GM21723 (cell line): ENCODE measurements at regions not wholly inside any gene's neighbourhood (a gene's known extent, or its start where the extent isn't known, plus 50 kb on each side); places are given as distances from the start of the nearest gene placed in this dataset.
"Not testable (repeated sequence)": the region's sequence is repeated elsewhere in the genome, so short reads cannot be mapped to it uniquely, and the experiment has no call there.

ENCODE experiments used
- ATAC-seq: cut with Tn5 transposase; IDR thresholded peaks from one replicate; pipeline ENCODE4 v1.9.1; 2021; ENCODE audit warnings: mild to moderate bottlenecking, moderate library complexity; ENCODE audit not compliant: unreplicated experiment

DNA sequence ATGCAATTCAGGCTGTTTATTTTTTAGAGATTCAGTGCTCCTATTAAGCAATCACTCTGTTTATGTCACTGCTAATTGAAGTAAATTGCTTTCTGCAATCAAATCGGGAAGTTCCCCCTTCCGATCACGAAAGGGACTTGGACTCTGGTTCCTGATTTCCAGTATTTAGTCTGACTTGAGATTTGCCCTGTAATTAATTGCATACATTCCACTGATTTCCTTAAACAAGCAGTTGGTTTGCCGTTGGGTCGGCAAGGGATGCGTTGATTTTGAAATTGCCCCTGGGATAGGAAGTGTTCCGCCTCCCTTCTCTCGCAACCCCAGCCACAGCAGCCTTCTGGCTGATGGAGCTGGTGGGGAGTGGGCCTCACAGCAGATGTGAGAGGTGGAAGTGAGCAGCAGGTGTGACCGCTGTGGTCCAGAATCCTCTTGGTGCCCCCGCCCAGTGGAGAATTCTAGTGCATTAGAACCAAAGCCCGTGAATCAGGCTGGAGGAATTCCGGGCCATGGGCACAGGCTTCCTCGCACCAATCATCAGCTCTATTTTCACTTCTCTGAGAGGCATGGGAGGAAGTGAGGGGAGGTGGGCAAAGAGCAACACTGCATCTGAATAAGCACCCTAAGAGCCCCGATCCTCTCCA lies 102.5 kb downstream of the SPRY4 start:
- ATAC-seq = no peak

DNA sequence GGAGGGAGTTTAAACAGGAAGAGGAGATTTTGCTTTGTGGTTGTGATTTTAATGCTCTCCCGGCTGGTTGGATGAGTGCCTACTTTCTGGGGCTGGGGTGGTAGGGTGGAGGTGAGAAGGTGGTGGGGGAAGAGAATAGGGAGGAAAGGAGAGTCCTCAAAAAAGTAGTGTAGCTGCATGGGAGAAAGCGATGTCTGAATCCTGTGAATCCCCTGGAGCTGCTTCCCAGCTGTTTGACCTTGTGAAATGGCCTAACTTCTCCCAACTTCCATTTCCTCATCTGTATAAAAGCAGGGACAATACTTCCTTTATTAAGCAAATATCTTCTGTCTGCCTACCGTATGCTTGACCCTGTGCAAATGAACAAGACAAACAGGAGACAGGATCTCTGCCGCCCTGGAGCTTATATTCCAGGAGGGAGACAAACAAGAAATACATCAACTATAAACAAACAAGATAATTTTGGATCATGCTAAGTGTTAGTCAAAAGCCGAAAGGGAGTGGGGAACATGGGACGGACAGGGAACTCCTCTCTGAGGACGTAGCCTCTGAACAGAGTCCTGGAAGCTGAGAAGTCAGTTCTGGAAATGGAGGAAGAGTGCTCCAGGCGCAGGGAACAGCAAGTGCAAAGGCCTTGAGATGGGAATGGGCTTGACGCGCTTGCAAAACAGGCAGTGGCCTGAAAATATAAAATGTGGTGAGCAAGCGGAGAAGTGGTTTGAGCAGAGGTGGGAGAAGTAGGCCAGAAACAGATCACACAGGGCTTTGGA lies 103.5 kb downstream of the SPRY4 start:
- ATAC-seq = no peak

DNA sequence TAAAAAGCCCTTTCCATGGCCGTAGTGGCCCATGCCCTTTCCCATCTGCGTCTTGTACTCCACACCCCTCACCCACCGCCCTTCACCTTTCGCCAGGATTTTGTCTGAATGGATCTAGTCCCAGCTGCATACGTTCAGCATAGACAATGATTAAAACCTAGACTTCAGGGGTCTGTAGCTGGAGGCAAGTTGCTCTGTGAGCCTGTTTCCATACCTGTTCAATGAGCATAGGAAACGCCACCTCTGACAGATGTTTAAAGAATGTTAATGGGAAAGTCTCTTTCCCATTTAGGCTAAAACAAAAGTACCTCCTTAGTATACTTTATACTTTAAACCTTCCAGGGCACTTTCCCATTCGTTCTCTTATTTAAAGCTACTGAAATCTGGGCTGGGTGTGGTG lies 105.7 kb downstream of the SPRY4 start:
- no peak for ATAC-seq

DNA sequence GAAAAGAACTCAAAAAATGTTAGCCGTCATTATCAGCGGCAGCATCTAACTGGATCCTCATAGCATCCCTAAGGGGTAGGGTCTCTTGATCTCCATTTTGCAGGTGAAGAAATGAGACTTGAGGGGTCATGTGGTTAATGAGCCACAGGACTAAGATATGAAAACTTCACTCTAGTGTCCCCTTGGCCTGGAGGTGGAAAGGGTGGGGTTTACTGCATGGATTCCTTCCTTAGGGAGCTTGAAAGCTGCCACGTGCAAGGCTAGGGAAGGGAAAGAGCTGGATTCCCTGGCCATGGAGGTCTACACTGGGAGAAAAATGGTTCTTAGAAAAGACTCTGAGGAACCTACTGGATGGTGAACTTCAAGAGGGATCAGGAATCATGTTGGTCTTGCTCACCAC lies 107.9 kb downstream of the SPRY4 start:
- no peak for ATAC-seq

DNA sequence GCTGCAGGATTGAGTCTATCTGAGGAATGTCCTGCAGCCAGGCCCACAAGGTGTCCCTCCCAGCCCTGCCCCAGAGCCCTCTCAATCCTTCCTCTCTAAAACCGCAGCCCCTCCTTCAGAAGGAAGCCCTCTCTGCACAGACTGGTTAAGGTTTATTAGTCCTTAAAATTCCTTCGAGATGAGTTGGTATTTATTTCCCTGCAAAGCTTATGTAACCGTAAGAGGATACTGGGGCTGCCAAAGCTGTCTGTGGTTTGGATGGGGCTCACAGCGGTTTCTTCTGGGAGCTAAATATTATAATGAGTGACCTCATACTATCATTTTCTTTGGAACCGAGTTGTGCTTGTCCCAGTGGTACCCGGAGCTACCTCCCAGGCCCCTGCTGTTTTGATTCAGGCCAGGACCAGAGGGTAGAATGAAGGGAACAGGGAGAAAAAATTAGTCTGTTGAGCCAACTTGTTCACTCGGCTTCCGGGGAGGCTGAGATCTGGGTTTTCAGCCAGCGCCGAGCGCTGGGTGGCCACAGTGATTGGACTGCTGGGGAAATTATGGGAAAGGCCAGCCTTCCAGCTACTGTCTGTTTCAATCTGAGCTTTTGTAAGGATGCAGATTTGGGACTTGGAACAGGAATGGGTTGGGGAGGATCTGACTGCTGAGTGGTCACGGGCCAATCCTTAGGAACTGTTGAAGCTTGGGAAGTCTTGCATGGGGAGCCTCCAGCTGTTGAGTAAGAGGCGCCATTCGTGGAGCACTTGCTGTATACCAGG lies 107.5 kb downstream of the NDFIP1 start:
- no peak for ATAC-seq

DNA sequence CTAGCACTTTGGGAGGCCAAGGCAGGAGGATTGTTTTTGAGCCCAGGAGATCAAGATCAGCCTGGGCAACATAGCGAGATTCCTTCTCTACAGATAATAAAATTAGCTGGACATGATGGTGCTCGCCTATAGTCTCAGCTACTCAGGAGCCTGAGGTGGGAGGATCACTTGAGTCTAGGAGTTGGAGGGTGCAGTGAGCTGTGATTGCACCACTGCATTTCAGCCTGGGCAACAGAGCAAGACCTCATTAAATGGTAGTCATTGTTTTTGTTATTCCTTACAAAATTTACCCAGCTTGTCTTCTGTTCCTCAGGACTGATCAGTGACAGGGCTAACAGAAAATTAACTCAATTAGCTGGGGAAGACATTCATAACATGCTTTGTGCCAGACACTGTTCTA lies 104.5 kb downstream of the NDFIP1 start:
- no peak for ATAC-seq

DNA sequence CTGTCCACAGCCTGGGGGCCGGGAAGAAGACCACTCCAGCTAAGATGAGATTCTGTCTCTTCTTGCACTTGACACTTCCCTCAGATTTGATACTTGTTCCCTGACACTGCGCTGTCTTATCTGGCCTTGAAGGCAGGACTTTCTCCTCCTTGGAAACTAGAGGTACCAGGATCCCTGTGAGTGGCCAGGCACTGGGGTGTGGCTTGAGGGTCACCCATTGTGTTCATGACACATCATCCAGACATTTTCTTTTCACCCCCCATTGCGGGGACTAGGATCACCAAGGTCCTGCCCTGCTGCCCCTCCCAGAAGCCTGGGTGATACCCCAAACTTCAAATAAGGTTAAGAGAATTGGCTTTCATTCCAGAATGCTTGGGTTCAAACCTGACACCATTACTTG lies 103.3 kb downstream of the NDFIP1 start:
- no peak for ATAC-seq

DNA sequence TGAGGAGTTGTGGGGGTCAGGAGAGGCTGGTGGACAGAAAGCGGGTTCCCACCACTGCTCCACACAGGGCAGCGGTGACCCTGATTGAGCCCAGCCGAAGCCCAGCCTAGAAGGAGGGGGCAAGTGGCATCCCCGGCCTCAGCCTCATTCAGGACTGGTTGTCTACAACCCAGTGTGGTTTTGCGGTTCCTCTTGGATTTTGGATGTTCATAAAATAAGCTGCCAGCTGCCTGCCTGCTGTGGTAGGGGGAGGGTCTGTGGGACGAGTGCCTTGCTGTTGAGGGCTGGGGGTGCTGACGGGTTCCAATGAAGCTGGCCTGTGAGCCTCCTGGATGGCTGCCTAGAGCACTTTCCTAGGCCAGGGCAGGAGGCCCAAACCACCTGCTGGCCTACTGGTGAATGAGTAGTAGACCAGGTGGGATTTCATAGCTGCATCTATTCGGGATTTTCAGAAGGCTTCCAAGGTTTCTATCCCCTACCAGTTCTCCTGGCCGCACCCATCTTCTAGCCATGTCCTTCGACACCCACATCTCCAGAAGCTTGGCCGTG lies 102.4 kb downstream of the NDFIP1 start:
- ATAC-seq = no peak

DNA sequence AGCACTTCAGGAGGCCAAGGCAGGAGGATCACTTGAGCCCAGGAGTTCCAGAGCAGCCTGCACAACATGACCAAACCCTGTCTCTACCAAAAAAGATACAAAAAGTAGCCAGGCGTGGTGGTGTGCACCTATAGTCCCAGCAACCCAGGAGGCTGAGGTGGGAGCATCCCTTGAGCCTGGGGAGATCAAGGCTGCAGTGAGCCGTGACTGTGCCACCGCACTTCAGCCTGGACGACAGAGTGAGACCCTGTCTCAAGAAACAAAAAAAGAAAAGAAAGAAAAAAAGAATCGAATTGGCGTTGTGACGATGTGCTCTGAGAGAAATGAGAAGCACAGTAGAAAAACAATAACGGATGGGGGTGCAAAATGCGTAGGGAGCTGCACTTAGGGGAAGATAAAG lies 101.4 kb downstream of the NDFIP1 start:
- no peak for ATAC-seq

DNA sequence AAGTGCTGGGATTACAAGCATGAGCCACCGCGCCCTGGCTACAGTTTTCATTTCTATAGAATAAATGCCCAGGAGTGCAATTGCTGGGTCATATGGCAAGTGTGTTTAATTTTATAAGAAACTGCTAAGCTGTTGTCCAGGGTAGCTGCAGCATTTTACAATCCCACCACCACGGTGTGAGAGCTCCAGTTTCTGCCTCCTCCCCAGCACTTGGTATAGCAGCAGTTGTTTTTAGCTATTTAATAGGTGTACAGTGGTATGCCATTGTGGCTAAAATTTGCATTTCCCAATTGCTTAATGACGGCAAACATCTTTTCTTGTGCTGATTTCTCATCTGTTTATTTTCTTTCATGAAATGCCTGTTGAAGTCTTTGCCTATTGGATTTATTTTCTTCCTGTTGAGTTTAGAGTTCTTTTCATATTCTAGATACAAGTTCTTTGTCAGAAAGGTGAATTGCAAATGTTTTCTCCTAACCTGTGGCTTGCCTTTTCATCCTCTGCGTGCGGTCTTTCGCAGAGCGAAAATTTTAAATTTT lies 100.3 kb downstream of the NDFIP1 start:
- ATAC-seq = no peak

DNA sequence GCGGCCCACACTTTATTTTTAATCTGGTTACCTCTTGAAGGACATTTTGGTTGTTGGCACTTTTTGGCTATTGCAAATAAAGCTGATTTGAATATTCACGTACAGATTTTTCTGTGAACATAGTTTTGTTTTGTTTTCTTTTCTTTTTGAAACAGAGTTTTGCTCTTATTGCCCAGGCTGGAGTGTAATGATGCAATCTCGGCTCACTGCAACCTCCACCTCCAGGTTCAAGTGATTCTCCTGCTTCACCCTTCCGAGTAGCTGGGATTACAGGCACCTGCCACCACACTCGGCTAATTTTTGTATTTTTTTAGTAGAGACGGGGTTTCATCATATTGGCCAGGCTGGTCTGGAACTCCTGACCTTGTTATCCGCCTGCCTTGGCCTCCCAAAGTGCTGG lies 99.7 kb downstream of the NDFIP1 start:
- ATAC-seq = not testable (repeated sequence)

DNA sequence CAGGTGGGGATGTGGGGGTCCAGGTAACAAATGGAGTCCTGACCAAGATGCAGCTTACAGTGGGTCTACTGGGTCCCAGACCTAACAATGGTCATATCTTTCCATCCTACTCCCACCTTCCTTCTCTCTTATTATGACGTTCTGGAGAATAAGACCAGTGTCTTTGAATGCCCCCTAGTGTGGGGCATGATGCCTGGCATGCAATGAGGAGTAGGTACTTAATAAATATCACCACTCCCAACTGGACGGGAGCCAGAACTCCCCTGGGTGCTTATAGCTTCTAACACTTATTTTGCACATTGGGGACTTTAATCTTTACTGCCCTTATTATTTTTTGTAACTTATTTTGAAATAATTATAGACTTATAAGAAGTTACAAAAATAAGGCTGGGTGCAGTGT lies 98.2 kb downstream of the NDFIP1 start:
- no peak for ATAC-seq

DNA sequence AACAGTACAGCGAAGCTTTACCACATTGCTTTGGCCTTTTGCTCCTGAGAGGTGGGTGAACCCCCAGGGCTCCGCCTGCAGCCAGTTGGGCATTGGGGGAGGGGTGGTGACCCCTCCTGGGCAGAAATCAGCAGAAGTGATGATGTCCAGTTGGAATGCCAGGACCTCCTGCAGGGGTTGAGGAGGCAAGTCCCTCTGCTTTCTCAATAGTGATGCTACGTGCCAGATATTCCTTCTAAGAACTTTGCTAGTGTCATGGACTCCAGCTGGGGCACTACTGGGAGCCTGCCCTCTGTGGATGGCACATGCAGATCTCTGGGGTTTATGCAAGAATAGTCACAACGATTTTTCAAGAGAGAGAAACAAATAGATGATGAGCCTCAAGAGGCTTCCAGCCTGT lies 95.6 kb downstream of the NDFIP1 start:
- no peak for ATAC-seq
